ENCODE measurements at regions not wholly inside any gene's neighbourhood (a gene's known extent, or its start where the extent isn't known, plus 50 kb on each side); places are given as distances from the start of the nearest gene placed in this dataset.

- dilution Hi-C loops (cut with MboI; ENCODE audit: extremely low pct_ligation_motif_present, low sequenced_read_pairs) (no loop called here), intact Hi-C loops (cut with micrococcal nuclease) (no loop called here)
- Histone ChIP-seq H3K27ac (ENCODE audit: insufficient read depth, low read depth, low read length) (no peak overlapping the region), H3K4me3 (replicated peaks in 1 of 3; ENCODE audit: insufficient read depth in 1 of 3, low read depth in 1 of 3, low read length in 3 of 3) (no peak overlapping the region), H3K36me3 (ENCODE audit: control insufficient read depth in 2 of 2, extremely low read depth in 1 of 2, insufficient read depth in 2 of 2, low read length in 2 of 2) (no peaks in the 10 kb centered on the region), H3K4me1 (ENCODE audit: control insufficient read depth, extremely low read depth, insufficient read depth, low read length) (no peaks in the 10 kb centered on the region), H3K9ac (replicated peaks; ENCODE audit: extremely low read depth, insufficient read depth, low read length) (no peak overlapping the region), H3K9me1 (replicated peaks; ENCODE audit: control insufficient read depth, extremely low read depth, insufficient read depth, low read length) (no peaks in the 10 kb centered on the region), H4K20me1 (replicated peaks; ENCODE audit: control insufficient read depth, extremely low read depth, insufficient read depth, low read length) (no peaks in the 10 kb centered on the region), H3K27me3 (ENCODE audit: control insufficient read depth in 2 of 2, insufficient read depth in 2 of 2, low read length in 2 of 2) (peaks cover 5% of the 10 kb centered on the region in 2 experiments), H3K4me2 (ENCODE audit: insufficient read depth, low read length) (no peak overlapping the region), H2AFZ (ENCODE audit: low read depth, low read length) (no peak overlapping the region), H3K9me3 (replicated peaks; ENCODE audit: control insufficient read depth, insufficient read depth, low read length) (no peaks in the 10 kb centered on the region), H3K79me2 (ENCODE audit: control insufficient read depth, insufficient read depth, low read length) (no peaks in the 10 kb centered on the region)
- TF ChIP-seq POLR2AphosphoS5 (IDR thresholded peaks at IDR 0.05; ENCODE audit: insufficient read depth, low read depth, low read length) (no peak), EZH2 (IDR thresholded peaks at IDR 0.05; ENCODE audit: borderline replicate concordance, low read depth, low read length, severe bottlenecking) (no peak), POLR2A (IDR thresholded peaks at IDR 0.05; ENCODE audit: low read depth, low read length) (no peak), CTCF (IDR thresholded peaks at IDR 0.05; ENCODE audit: extremely low read depth in 1 of 2, insufficient read depth in 1 of 2, low read depth in 1 of 2, low read length in 2 of 2) (no peak), MAX (IDR thresholded peaks at IDR 0.05; ENCODE audit: insufficient read depth, insufficient read length) (no peak), GATA2 (IDR thresholded peaks at IDR 0.05; ENCODE audit: insufficient read depth, insufficient read length, low read depth, low read length) (no peak), FOS (IDR thresholded peaks at IDR 0.05; ENCODE audit: borderline replicate concordance, insufficient read depth, low read length) (no peak)
- DNase-seq (ENCODE audit: low read depth, low spot score) (no peak), FAIRE-seq (no peak)
- ChIA-PET CTCF (no interaction called here), POLR2A (no interaction called here)
- no TSS peak for BruUV-seq (replicated peaks)
These were observed 295.1 kb upstream of the CDYL start for GRCh38 chr6:4480788-4481735.
